ENCODE measurements at regions not wholly inside any gene's neighbourhood (a gene's known extent, or its start where the extent isn't known, plus 50 kb on each side); places are given as distances from the start of the nearest gene placed in this dataset.

- TF ChIP-seq MXI1 (IDR thresholded peaks at IDR 0.05; ENCODE audit: borderline replicate concordance, low read depth, low read length) (no peak), CEBPB (IDR thresholded peaks at IDR 0.05; ENCODE audit: low read depth, low read length) (no peak), RFX5 (IDR thresholded peaks at IDR 0.05; ENCODE audit: low read depth, low read length) (no peak), POLR2A (IDR thresholded peaks at IDR 0.05; ENCODE audit: low read depth, low read length) (no peak), CTCF (conservative IDR thresholded peaks at IDR 0.05; ENCODE audit: low read depth, low read length) (no peak), RCOR1 (IDR thresholded peaks at IDR 0.05; ENCODE audit: insufficient replicate concordance, low read length) (no peak), BHLHE40 (IDR thresholded peaks at IDR 0.05; ENCODE audit: low read depth, low read length) (no peak), SMC3 (IDR thresholded peaks at IDR 0.05; ENCODE audit: low read depth, low read length) (no peak), NFE2L2 (IDR thresholded peaks at IDR 0.05; ENCODE audit: low read depth, low read length) (no peak), USF2 (IDR thresholded peaks at IDR 0.05; ENCODE audit: low read depth, low read length) (no peak), MAFK (IDR thresholded peaks at IDR 0.05; ENCODE audit: low read depth, low read length) (no peak), RAD21 (IDR thresholded peaks at IDR 0.05; ENCODE audit: low read length) (no peak), ELK1 (IDR thresholded peaks at IDR 0.05; ENCODE audit: borderline replicate concordance, low read depth, low read length) (no peak), FOS (IDR thresholded peaks at IDR 0.05; ENCODE audit: low read depth, low read length) (no peak)
Observed at GRCh38 chr18:57211776-57212175, 64.9 kb downstream of the BOD1L2 start.

All from IMR-90 (cell line).